GM12891 (cell line): ENCODE measurements at regions not wholly inside any gene's neighbourhood (a gene's known extent, or its start where the extent isn't known, plus 50 kb on each side); places are given as distances from the start of the nearest gene placed in this dataset.

Experiments used
- DNase-seq: peaks from one replicate; pipeline ENCODE4 v3.0.0; 2011; ENCODE audit warnings: low spot score; ENCODE audit not compliant: insufficient read length
- FAIRE-seq: peaks from 2 replicates; lab custom pipeline; 2011; peaks lifted over from hg19 to GRCh38; lab: Jason Lieb, UNC
- PAX5 ChIP-seq: IDR thresholded peaks from 2 replicates; pipeline ENCODE4 v1.6.1; 2011; ENCODE audit warnings: low read length, moderate library complexity, mild to moderate bottlenecking; ENCODE audit not compliant: insufficient read depth, severe bottlenecking
- POLR2A ChIP-seq: IDR thresholded peaks from 2 replicates; pipeline ENCODE4 v1.6.1; 2011; ENCODE audit warnings: low read depth, low read length, control low read depth
- POLR2AphosphoS5 ChIP-seq: IDR thresholded peaks from 2 replicates; pipeline ENCODE4 v1.6.1; 2011; ENCODE audit warnings: low read depth, low read length, control low read depth
- POU2F2 ChIP-seq: IDR thresholded peaks from 2 replicates; pipeline ENCODE4 v1.6.1; 2011; ENCODE audit warnings: low read depth, mild to moderate bottlenecking, control low read depth, low read length, moderate library complexity
- SPI1 ChIP-seq: IDR thresholded peaks from 2 replicates; pipeline ENCODE4 v1.6.1; 2011; ENCODE audit warnings: low read depth, low read length, control low read depth
- TAF1 ChIP-seq: IDR thresholded peaks from 2 replicates; pipeline ENCODE4 v1.6.1; 2011; ENCODE audit warnings: low read depth, low read length, control low read depth

- FAIRE-seq: no peak
- no peak for DNase-seq
- TF ChIP-seq TAF1: no peak
- no peak for TF ChIP-seq POU2F2
- no peak for TF ChIP-seq POLR2A
- TF ChIP-seq POLR2AphosphoS5: no peak
- no peak for TF ChIP-seq PAX5
- TF ChIP-seq SPI1: no peak
These were observed 421.8 kb upstream of the MEX3C start for GRCh38 chr18:51619283-51619682.

- TF ChIP-seq PAX5: no peak
- TF ChIP-seq SPI1: no peak
- no peak for TF ChIP-seq POLR2AphosphoS5
- TF ChIP-seq POU2F2: no peak
- no peak for TF ChIP-seq TAF1
- FAIRE-seq: peak; percentile 31
- peak; percentile 20 for DNase-seq
These were observed 423.8 kb upstream of the MEX3C start for GRCh38 chr18:51621113-51621863.

DNA sequence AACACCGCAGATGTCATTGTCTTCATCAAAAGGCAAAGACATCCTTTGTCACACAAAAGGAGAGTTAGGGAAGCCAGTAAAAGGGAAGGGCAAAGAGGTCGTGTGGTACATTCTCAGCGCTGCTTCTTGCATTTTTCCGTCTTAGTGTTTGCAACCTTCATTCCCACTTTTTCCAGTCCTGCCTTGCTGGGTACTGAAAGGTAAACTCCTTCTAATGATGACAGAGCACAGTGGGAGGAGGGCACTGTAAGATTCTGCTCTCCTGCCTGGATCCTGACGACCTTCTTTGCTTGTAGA, 424.3 kb upstream of the MEX3C start:
- TF ChIP-seq SPI1 (no peak), POLR2AphosphoS5 (no peak), PAX5 (no peak), TAF1 (no peak), POU2F2 (no peak), POLR2A (no peak)
- FAIRE-seq (no peak), DNase-seq (no peak)

DNA sequence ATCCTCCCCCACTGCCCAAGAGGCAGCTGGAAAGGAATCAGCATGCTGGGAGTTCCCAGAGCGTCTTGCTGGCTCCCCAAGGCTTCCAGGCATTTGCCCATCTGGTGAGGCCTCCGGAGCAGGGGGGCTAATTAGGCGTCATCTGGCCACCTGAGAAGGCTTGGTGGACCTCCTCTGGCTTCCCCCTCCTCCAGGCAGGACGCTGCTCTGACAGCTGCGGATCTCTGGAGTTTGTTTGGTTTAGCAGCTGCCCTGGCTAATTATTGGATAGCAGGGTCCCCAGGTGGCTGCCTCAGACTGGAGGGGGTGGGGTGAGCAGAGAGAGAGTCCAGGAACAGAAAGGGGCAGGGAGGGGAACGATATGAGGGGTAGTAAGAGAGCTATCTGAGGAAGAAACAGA, 425.2 kb upstream of the MEX3C start:
- FAIRE-seq (no peak), DNase-seq (no peak)
- no peak for TF ChIP-seq TAF1
- TF ChIP-seq POLR2A: no peak
- TF ChIP-seq SPI1: no peak
- no peak for TF ChIP-seq POLR2AphosphoS5
- TF ChIP-seq PAX5: no peak
- TF ChIP-seq POU2F2: no peak

GRCh38 chr18:51623653-51624052, 426.2 kb upstream of the MEX3C start:
- FAIRE-seq: no peak
- TF ChIP-seq POLR2AphosphoS5 (no peak), POLR2A (no peak), SPI1 (no peak), POU2F2 (no peak), TAF1 (no peak), PAX5 (no peak)

DNA sequence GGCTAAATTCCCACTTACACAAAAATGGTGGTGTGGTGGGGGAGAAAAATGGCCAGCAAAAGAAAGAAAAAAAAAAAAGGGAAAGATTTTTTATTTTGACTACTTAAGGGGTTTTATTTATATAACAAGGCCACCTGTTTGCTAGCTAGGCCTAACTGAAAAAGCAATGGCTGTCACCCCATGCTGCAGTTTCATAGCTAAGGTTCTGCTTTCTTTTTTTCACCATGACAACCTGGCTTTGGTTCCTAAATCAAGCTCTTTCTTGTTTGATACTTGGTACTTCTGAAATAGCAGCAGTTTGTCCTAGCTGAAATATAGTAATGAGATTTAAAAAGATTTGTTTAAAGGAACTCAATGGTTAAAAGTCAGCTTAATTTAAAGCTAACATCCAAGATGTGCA, 433.2 kb upstream of the MEX3C start:
- FAIRE-seq: no peak
- no peak for DNase-seq
- no peak for TF ChIP-seq POLR2A
- TF ChIP-seq TAF1: no peak
- TF ChIP-seq SPI1: no peak
- no peak for TF ChIP-seq POLR2AphosphoS5
- no peak for TF ChIP-seq POU2F2
- TF ChIP-seq PAX5: no peak

More at GRCh38 chr18:51623653-51624052, 426.2 kb upstream of the MEX3C start:
- DNase-seq: no peak

DNA sequence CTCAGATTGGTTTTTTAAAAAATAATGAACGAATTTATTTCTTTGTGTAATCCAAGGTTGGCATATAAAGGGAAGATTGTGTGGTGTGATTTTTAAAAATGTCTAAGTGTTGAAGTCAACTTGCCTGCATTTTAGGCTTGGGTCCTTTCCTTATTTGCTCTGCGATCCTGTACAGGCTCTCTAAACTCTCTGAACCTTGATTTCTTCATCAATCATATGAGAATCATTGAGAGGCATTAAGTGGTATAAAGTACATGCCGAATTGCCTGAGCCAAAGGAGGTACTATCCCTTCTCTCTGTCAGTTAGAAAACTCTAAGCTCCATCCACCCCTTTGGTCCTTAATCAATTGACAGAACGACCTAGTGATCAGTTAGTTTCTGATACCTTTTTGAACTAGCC, 440.4 kb upstream of the MEX3C start:
- TF ChIP-seq POLR2AphosphoS5 (no peak), POLR2A (no peak), POU2F2 (no peak), SPI1 (no peak), TAF1 (no peak), PAX5 (no peak)
- DNase-seq: no peak
- no peak for FAIRE-seq

- no peak for FAIRE-seq
These were observed 442.1 kb upstream of the MEX3C start for GRCh38 chr18:51639541-51639940.

DNA sequence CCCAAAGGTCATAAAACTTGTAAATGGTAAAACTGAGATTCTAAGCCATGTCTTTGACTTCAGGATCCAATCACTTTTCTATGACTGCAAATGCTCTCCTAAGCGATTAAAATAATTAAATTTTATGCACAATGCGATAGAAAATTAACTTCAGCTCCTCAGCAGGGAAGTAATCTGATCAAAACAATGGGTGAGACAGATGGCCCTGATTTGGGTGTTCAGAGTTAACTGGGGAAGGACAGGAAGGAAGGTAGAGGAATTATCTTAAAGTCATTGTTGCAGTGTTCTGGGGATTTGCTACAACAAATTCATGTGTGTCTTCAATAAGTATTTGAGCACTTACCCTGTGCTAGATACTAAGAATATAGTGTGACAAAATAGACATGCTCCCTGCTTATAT, 446.0 kb upstream of the MEX3C start:
- FAIRE-seq (no peak), DNase-seq (no peak)
- TF ChIP-seq PAX5 (no peak), POU2F2 (no peak), TAF1 (no peak), SPI1 (no peak), POLR2A (no peak), POLR2AphosphoS5 (no peak)

More at GRCh38 chr18:51639541-51639940, 442.1 kb upstream of the MEX3C start:
- no peak for DNase-seq
- TF ChIP-seq TAF1: no peak

DNA sequence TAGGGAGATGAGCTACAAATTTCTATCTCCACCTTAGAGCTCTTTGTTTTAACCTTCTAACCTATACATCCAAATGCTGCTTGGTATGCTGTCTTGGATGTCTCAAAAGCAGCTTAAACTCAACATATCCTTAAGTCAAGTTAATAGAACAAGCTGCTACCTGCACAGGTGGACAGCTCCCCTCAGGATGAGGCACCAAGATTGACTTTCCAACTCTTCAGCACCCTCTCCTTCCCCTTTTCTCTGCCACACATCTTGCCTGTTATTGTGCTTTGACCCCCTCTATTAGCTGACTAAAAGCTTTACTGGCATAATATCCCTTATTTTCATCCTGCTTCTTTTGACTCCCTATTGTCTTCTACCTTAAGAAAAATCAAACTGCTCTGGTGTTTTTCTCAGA, 448.1 kb upstream of the MEX3C start:
- FAIRE-seq (no peak), DNase-seq (no peak)
- no peak for TF ChIP-seq TAF1
- TF ChIP-seq SPI1: no peak
- TF ChIP-seq POLR2A: no peak
- TF ChIP-seq POU2F2: no peak

DNA sequence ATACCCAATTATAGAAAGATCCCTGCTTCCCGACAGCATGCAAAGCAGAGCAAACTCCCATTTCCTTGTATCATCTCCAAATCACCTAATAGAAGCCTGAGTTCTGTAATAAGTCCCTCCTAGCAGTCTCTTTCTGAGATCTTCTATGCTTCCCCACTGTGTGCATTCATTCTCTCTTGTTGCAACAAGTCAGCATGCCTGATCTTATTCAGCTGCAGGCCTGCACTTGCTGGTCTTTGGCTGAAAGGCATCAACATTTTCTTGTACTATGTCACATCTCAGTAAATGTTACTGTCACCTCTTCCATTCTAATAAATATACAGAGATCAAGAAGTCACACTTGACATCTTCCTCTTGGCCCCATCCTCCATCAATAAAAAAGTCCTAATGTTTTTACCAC, 449.9 kb upstream of the MEX3C start:
- TF ChIP-seq POLR2A: no peak
- no peak for TF ChIP-seq TAF1
- TF ChIP-seq PAX5: no peak
- DNase-seq (no peak), FAIRE-seq (no peak)
